Heart left ventricle (tissue), 16 donors: ENCODE measurements at regions not wholly inside any gene's neighbourhood (a gene's known extent, or its start where the extent isn't known, plus 50 kb on each side); places are given as distances from the start of the nearest gene placed in this dataset.

Source experiments
- ATAC-seq, 4 donors: fragments of 200-7000 bp; cut with Tn5 transposase; one replicate each; pipeline ENCODE4 v1.9.1; 2020 to 2022; ENCODE audit warnings: moderate library complexity in 4 of 4, mild to moderate bottlenecking in 3 of 4, moderate number of reproducible peaks in 1 of 4
- DNase-seq, 5 donors: peaks; one replicate each; pipeline ENCODE4 v3.0.0-alpha.2; 2020
- H3K27ac ChIP-seq, 12 donors: fragments of 200-600 bp; sonication (generic) in 4 of 12; one replicate each; pipeline versions ENCODE4 v1.5.0 to v1.8.0; 2016 to 2022; ENCODE audit warnings: mild to moderate bottlenecking in 2 of 12
- H3K27me3 ChIP-seq, 9 donors: fragments of 200-600 bp; sonication (generic) in 2 of 9; one replicate each; pipeline versions ENCODE4 v1.5.1 to v1.8.0; 2016 to 2022; ENCODE audit warnings: mild to moderate bottlenecking in 3 of 9
- H3K36me3 ChIP-seq, 9 donors: fragments of 200-600 bp; sonication (generic) in 2 of 9; one replicate each; pipeline versions ENCODE4 v1.5.0 to v1.8.0; 2018 to 2022; ENCODE audit warnings: mild to moderate bottlenecking in 2 of 9
- H3K4me1 ChIP-seq, 12 donors: fragments of 200-600 bp; sonication (generic) in 4 of 12; one replicate each; pipeline versions ENCODE4 v1.5.0 to v1.8.0; 2016 to 2022; ENCODE audit warnings: mild to moderate bottlenecking in 3 of 12
- H3K4me3 ChIP-seq, 12 donors: fragments of 200-600 bp; sonication (generic) in 4 of 12; one replicate each; pipeline versions ENCODE4 v1.5.0 to v1.8.0; 2017 to 2022; ENCODE audit warnings: mild to moderate bottlenecking in 9 of 12, moderate library complexity in 4 of 12
- H3K9me3 ChIP-seq, 12 donors: fragments of 200-600 bp; sonication (generic) in 4 of 12; one replicate each; pipeline versions ENCODE4 v1.5.0 to v1.8.0; 2016 to 2022; ENCODE audit warnings: mild to moderate bottlenecking in 1 of 12
- CTCF ChIP-seq, 12 donors: fragments of 200-600 bp; sonication (generic) in 4 of 12; IDR thresholded peaks; one replicate each; pipeline versions ENCODE4 v1.5.0 to v1.8.0; 2018 to 2022; ENCODE audit warnings: antibody characterized with exemption in 12 of 12, mild to moderate bottlenecking in 5 of 12
- POLR2A ChIP-seq, 2 donors: fragments of 450-650 bp; IDR thresholded peaks; one replicate each; pipeline ENCODE4 v1.6.1; 2017; ENCODE audit warnings: antibody characterized with exemption in 2 of 2, mild to moderate bottlenecking in 2 of 2, moderate library complexity in 2 of 2
- WGBS, 4 donors: extraction: QIAGEN DNeasy Blood & Tissue Kit in 2 of 4; methylation state at CpG; one replicate each; pipeline versions ENCODE4 v1.1.5 to v1.1.7; 2013 to 2018; 5-methylcytosine and 5-hydroxymethylcytosine counted together
- intact Hi-C, 10 donors: fragments of 100-400 bp; cut with DNase I; formaldehyde crosslinking; loops; one replicate each; pipeline versions ENCODE4 v1.11.1 to v1.14.2; 2022
- donor health status: ischemic (EF 13 %, LVEDD 7.1; RV severe dilation, severe dysfunction).
- donor health status: healthy with polysubstance abuse.
- donor health status: DM: no; HTN: yes; CAD: no.
- donor health status: DM: no; HTN: no; CAD: no.
- donor health status: ischemic (EF 25% LVEDD 6.9; RV normal size, moderate dysfunction).
- donor health status: ischemic (EF 25% LVEDD 5.7; RV mildly dilated, moderate dysfunction).
- donor health status: healthy.
- donor health status: DM: yes; HTN: yes; CAD: no.
- donor health status: ischemic (EF 35%, LVEDD 5.7; RV mildly dilated, moderate dysfunction).
- donor health status: nonischemic (EF 11% LVEDD 7.7; RV severe dilation, severe dysfunction).
- donor health status: DM: yes; HTN: yes; CAD: no.
- donor health status: PGD.
- donor health status: ischemic (EF 29% LVEDD 5.4; RV normal size, mild dysfunction).
- donor health status: nonischemic (EF 23%, LVEDD 6.1; RV moderate dilation, normal function).

- Histone ChIP-seq H3K4me3 (no peak overlapping the region), H3K27ac (no peak overlapping the region), H3K4me1 (peaks cover 0 to 5% (median 0%) of the 10 kb centered on the region in 12 donors), H3K9me3 (no peaks in the 10 kb centered on the region), H3K36me3 (no peaks in the 10 kb centered on the region), H3K27me3 (peaks cover 0 to 38% (median 17%) of the 10 kb centered on the region in 9 donors)
- WGBS, 4 donors = 80 to 88% (median 85%) methylated on average over 4 to 5 of the region's 5 CpGs
- intact Hi-C loops = loop anchor here in 8 of 10 donors (2.0 to 10.0 kb wide), 6 partner anchors 160 to 610 kb away; no protein-coding TSS in a partner anchor
- DNase-seq (no peak), ATAC-seq (no peak)
- no peak for TF ChIP-seq POLR2A (IDR thresholded peaks at IDR 0.05)
- TF ChIP-seq CTCF (IDR thresholded peaks at IDR 0.05) = no peak
These were observed 52.5 kb upstream of the GTF3A start for GRCh38 chr13:27371932-27372331.

- TF ChIP-seq POLR2A (IDR thresholded peaks at IDR 0.05) (no peak), CTCF (IDR thresholded peaks at IDR 0.05) (no peak)
- Histone ChIP-seq H3K27ac (no peak overlapping the region), H3K4me3 (no peak overlapping the region), H3K36me3 (no peaks in the 10 kb centered on the region), H3K27me3 (peaks cover 0 to 41% (median 14%) of the 10 kb centered on the region in 9 donors), H3K9me3 (no peaks in the 10 kb centered on the region), H3K4me1 (peaks cover 0 to 5% (median 0%) of the 10 kb centered on the region in 12 donors)
- intact Hi-C loops = loop anchor here in 8 of 10 donors (2.0 to 10.0 kb wide), 6 partner anchors 159 to 609 kb away; no protein-coding TSS in a partner anchor
- 14 to 32% (median 24%) methylated on average over 11 of the region's 11 CpGs for WGBS, 4 donors
- no peak for ATAC-seq
- DNase-seq = no peak
These were observed 51.5 kb upstream of the GTF3A start for GRCh38 chr13:27372896-27373295.

GRCh38 chr13:27374126-27374613 lies 50.2 kb upstream of the GTF3A start:
- intact Hi-C loops = loop anchor here in 9 of 10 donors (2.0 to 10.0 kb wide), 6 partner anchors 158 to 608 kb away; no protein-coding TSS in a partner anchor
- no peak for ATAC-seq
- no peaks in the 10 kb centered on the region for H3K9me3 ChIP-seq
- TF ChIP-seq CTCF (IDR thresholded peaks at IDR 0.05) (no peak), POLR2A (IDR thresholded peaks at IDR 0.05) (no peak)
- 84 to 90% (median 88%) methylated on average over 6 to 10 of the region's 10 CpGs for WGBS, 4 donors
- peaks cover 0 to 36% (median 14%) of the 10 kb centered on the region in 9 donors for H3K27me3 ChIP-seq
- H3K4me3 ChIP-seq = no peak overlapping the region
- no peak for DNase-seq
- no peak overlapping the region for H3K27ac ChIP-seq
- no peaks in the 10 kb centered on the region for H3K36me3 ChIP-seq
- H3K4me1 ChIP-seq = peaks cover 0 to 5% (median 0%) of the 10 kb centered on the region in 12 donors
